NCI-H748 (cell line): ENCODE measurements at regions not wholly inside any gene's neighbourhood (a gene's known extent, or its start where the extent isn't known, plus 50 kb on each side); places are given as distances from the start of the nearest gene placed in this dataset.

Experiments used
- DNase-seq: peaks from one replicate; lab custom pipeline; 2025; ENCODE audit not compliant: unreplicated experiment; lab: John Stamatoyannopoulos, UW

GRCh38 chr13:109533350-109533749 lies 253.0 kb downstream of the IRS2 start:
- no peak for DNase-seq

GRCh38 chr13:109529964-109530363 lies 256.4 kb downstream of the IRS2 start:
- no peak for DNase-seq

- no peak for DNase-seq
Observed at GRCh38 chr13:109521719-109522118, 264.7 kb downstream of the IRS2 start.

GRCh38 chr13:109517517-109517916 lies 268.9 kb downstream of the IRS2 start:
- no peak for DNase-seq

GRCh38 chr13:109516186-109516585 lies 270.2 kb downstream of the IRS2 start:
- no peak for DNase-seq

- no peak for DNase-seq
Observed at GRCh38 chr13:109510013-109510412, 276.4 kb downstream of the IRS2 start.

- DNase-seq, result no peak
Observed at GRCh38 chr13:109509154-109509900, 277.1 kb downstream of the IRS2 start.

GRCh38 chr13:109500146-109500773 lies 286.1 kb downstream of the IRS2 start:
- DNase-seq, result no peak

- no peak for DNase-seq
Observed at GRCh38 chr13:109497917-109498316, 288.5 kb downstream of the IRS2 start.

GRCh38 chr13:109496216-109496615 lies 290.2 kb downstream of the IRS2 start:
- peak; percentile 16 for DNase-seq

GRCh38 chr13:109494925-109495369 lies 291.4 kb downstream of the IRS2 start:
- DNase-seq, result peak; percentile 94

GRCh38 chr13:109485136-109485794 lies 301.1 kb downstream of the IRS2 start:
- DNase-seq, result no peak

GRCh38 chr13:109483284-109483683 lies 303.1 kb downstream of the IRS2 start:
- no peak for DNase-seq

GRCh38 chr13:109481040-109481439 lies 305.3 kb downstream of the IRS2 start:
- no peak for DNase-seq

GRCh38 chr13:109480011-109480955 lies 306.1 kb downstream of the IRS2 start:
- DNase-seq, result no peak

- DNase-seq, result no peak
Observed at GRCh38 chr13:109479534-109479933, 306.8 kb downstream of the IRS2 start.

- DNase-seq, result no peak
Observed at GRCh38 chr13:109476001-109476400, 310.4 kb downstream of the IRS2 start.

- no peak for DNase-seq
Observed at GRCh38 chr13:109468123-109468522, 318.3 kb downstream of the IRS2 start.

GRCh38 chr13:109465148-109465547 lies 321.2 kb downstream of the IRS2 start:
- DNase-seq, result no peak

GRCh38 chr13:109454167-109454917 lies 332.0 kb downstream of the IRS2 start:
- no peak for DNase-seq
